ENCODE measurements at regions not wholly inside any gene's neighbourhood (a gene's known extent, or its start where the extent isn't known, plus 50 kb on each side); places are given as distances from the start of the nearest gene placed in this dataset.

DNA sequence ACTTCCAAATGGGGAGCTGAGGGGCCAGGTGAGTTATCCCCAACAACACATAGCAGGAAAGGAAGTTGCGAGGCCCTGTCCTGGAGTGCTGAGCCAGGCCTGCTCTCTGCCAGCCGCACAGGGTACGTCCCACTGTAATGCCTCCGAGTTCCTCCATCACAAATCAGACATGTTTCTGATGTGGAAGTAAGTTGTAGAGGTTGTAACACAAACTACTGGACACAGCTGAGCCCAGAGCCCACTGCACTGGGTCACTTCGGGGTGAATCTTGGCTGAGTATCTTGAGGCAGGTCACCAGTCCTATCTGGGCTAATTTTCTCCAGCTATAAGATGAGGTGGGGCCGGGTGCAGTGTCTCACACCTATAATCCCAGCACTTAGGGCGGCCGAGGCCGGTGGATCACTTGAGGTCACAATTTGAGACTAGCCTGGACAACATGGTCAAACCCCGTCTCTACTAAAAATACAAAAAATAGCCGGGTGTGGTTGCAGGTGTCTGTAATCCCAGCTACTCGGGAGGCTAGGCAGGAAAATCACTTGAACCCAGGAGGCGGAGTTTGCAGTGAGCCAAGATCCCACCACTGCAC is 100.8 kb upstream of the CDH5 start:
- DNase-seq, result no peak

DNA sequence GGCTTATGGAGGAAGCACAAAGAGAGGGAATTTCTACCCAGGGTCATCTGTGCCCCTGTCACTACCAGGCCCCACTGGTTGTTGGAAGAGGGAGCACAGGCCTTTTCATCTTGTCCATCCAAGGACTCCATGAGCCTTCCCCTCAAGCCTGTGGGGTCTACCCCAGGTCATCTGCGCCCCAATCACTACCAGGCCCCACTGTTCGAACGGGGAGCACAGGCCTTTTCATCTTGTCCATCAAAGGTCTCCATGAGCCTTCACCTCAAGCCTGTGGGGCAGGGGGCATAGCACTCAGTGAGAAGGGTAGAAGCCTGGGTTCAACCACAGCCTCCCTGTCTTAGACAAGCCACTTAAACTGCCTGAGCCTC is 101.5 kb upstream of the CDH5 start:
- no peak for DNase-seq

DNA sequence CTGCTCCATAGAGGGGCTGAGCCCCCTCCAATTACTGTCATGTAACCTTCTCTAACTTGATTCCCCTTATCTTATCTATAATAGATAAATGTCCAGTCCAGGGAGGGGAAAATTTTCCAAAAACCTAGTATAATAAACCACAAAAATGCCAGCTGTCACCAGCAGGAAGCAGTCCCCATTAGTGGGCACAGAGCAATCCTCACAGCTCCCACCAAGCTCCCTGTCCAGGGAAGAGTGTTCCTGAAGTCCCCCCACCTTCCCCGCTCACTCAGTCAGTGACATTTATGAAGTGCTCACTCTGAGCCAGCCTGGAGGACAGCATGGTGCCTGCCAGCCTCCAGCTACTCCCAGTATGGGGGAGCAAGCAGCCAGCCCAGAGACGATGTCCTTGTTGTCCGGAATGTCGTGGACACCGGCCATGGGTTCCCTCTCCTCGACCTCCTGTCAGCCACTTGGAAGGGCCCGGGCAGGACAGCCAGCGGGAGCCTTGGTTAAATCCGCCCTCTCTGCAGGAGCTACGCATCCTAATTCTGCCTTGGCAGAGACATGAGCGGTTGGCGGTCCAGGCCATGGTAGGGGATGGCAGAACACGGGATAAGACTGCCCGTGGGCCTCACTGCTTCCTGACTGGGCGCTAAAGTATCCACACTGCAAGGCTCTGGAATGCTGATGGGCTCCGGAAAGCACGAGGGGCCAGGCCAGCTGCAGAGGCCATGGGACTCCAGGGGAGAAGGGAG is 102.0 kb upstream of the CDH5 start:
- peak in 7 of 14 donors; percentile 16 to 44 (median 31) for DNase-seq

- DNase-seq, result no peak
These were observed 102.5 kb upstream of the CDH5 start for GRCh38 chr16:66263973-66264310.

DNA sequence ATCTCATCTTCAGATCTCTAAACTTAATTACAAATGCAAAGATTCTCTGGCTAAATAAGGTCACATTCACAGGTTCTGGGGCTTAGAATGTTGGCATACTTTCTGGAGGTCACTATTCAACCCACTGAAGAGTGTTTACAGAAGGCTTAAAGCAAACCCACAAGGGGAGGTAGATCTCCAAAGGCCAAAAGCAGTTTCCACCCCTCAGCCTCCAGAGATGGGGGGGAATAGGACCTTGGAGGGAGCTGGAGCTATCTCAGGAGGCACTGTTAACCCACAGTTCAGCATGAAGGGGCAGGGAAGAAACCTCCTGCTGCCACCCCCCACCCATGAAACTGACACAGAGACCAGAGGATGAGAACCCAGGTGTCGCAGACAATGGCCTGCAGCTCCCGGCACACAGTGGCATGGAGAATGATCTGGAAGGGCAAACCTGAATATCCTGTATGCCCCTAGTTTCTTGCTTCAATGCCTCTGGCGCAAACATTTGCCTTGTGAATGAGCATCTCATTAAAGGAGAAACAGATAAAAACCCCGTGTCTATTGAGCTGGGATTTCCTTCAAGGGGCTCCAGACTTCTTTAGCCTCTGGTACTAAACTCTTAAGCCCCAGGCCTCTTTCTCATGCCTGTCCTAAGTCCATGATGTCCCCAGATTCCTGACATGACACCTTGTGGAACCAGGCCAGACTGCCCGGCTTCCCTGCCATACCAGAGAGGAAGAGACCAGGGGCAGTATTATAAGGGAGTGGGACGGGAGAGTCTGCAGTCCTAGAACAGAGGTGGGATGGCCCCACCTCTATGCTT is 103.1 kb upstream of the CDH5 start:
- DNase-seq, result no peak

DNA sequence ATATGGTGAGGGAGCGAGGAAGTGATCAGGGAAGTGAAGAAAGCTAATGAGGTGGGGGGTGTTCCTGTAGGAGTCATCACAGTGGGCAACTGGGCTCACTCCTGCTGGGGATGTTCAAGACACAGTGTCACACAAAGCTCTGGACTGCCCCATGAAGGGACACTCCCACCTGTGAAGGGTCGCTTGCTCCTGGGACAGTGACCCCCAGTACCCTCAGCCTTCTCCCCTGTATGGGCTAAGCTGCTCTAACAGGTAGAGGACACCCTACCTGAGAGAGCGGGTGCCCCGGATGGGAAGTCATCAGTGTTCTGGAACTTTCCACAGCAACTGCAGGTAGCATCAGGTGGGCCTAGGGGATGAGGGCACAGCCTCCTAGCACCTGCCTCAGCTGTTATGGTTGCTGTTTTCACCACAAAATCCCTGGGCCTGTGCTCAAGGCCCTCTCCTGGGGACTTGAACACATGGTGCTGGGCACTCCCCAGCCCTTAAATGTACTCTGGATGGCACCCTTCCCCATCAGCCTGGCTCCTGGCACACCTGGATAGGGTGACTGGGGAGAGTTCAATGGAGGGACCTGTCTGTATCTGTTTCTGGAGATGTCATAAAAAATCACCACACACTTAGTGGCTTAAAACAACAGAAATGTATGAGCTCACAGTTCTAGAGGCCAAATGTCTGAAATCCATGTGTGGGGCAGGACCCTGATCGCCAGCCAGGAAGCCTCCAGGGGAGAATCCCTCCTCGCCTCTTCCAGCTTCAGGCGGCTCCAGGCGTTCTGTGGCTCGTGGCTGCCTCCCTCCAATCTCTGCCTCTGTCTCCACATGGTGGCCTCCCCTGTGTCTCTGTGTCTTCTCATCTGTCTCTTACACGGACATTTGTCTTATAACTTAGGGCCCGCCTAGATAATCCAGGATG is 104.0 kb upstream of the CDH5 start:
- DNase-seq, result no peak

DNA sequence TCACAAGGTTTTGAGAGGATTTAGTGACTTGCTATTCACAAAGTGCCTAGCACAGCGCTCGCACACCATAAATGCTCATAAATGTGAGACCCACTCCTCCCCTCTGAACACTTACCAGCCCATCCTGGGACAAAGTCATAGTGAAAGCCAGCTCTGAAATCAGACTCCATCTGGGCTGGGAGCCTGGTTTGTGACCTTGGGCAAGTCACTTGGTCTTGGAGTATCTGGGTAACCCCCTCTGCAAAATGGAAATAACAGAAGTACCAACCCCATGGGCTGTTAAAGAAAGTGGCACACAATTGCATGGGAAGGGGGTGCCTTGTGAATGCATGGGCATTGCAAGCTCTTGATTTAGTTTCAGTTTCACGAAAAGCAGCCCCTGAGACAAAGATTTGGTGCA is 104.7 kb upstream of the CDH5 start:
- no peak for DNase-seq

DNA sequence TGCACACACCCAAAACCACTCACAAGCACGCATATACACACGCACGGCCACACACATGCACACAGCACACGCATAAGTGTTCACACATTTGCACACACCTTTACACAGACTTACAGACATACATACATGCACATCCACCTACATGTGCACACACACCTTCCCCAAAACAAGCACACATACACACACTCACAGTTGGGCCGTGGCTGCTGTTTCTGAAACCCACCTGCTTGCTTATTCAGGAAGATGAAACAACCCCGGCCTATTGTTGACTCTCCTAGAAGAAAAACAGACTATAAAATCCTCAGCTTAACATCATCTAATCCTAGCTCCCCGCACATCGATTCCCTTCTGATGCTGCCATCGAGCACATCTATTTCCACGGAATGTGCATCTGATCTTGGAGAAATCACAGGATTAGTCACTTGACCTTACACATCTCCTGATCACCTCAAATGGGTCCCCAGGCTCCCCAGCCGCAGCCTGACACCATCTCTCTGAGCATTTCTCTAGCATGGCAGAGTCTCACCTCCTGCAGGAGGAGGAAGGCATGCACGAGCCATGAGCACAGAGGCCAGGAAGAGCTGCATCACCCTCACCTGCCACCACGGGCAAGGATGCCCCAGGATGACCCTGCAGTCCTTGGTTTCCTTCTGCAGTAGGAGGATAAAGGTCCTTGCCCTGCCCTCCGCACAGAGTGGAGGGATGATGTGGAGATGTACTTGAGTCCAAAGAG is 105.8 kb upstream of the CDH5 start:
- DNase-seq, result no peak

GRCh38 chr16:66258916-66259845 is 107.3 kb upstream of the CDH5 start:
- DNase-seq, result no peak

- no peak for DNase-seq
These were observed 109.6 kb upstream of the CDH5 start for GRCh38 chr16:66256919-66257318.

DNA sequence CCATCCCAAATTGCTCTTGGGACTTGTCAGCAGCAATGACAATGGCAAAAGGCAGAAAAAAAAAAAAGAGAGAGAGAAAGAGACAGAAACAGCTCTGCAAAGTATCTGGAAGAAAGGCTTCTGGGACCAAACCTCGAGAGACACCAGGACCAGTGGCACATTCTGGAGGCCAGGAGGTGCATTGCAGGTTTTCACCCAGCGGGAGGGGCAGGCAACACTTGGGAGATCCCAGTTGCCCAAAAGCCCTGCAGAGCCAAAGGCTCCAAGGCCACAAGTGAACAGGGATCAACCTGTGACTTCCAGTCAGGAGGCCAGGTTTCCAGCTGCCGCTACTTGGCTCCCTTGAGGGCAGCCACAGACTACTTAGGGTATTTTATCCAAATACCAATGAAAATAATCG is 110.8 kb upstream of the CDH5 start:
- DNase-seq, result no peak

GRCh38 chr16:66254751-66255150 is 111.7 kb upstream of the CDH5 start:
- DNase-seq, result no peak

DNA sequence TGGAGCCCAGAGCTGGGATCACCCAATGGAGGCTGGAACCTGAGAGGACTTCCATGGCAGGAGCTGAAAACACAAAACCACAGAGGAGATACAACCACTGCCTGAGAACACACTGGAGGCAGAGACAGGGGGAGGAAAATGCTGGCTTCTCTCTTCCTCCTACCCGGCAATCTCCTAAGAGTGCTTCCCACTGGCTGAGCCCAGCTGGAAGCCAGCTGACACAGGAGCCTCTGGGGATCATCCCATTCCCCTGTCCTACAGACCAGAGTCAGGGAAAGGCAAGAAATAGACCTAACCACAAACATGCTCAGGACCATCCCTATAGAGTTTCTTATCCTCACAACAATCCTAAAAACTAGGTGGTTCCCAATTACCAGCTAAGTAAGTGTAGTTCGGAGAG is 112.4 kb upstream of the CDH5 start:
- DNase-seq, result no peak

- DNase-seq, result no peak
These were observed 114.9 kb upstream of the CDH5 start for GRCh38 chr16:66251476-66252160.

GRCh38 chr16:66250686-66251431 is 115.6 kb upstream of the CDH5 start:
- peak in 12 of 14 donors; percentile 3 to 80 (median 60) for DNase-seq

- peak in 2 of 14 donors; percentile 8 to 35 for DNase-seq
These were observed 118.7 kb upstream of the CDH5 start for GRCh38 chr16:66247516-66248481.

DNA sequence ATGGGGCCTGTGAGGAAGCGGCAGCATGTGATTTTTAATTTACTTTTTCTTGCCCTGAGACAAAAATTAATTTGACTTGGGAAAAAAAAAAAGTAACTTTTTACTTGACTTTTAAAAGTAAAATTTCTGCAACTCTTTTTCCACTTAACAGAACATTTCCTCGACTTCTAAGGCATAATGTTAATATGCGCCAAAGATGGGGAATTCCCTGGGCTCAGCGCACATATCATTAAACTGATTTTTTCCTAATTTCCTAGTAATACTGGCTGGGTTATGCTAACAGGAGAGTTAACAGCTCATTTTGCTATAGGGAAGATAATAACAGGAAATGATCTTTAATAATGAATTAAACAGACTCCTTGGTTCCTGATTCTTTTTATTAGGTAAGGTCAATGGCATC is 120.6 kb upstream of the CDH5 start:
- DNase-seq, result no peak

- no peak for DNase-seq
These were observed 121.4 kb upstream of the CDH5 start for GRCh38 chr16:66245072-66245471.

Measured in C1 segment of cervical spinal cord (tissue), 14 donors.